K562 (cell line): ENCODE measurements at regions not wholly inside any gene's neighbourhood (a gene's known extent, or its start where the extent isn't known, plus 50 kb on each side); places are given as distances from the start of the nearest gene placed in this dataset.

Experiments used
- EZH2 ChIP-seq: IDR thresholded peaks from 2 replicates; pipeline ENCODE4 v1.6.1; 2012; ENCODE audit warnings: low read depth, mild to moderate bottlenecking, inconsistent platforms, low read length, borderline replicate concordance
- PHF8 ChIP-seq: fragments of 200-600 bp; sonication (generic); IDR thresholded peaks from 2 replicates; pipeline ENCODE4 v1.6.1; 2012; ENCODE audit warnings: mixed run types, mild to moderate bottlenecking, inconsistent platforms, low read length, moderate library complexity, borderline replicate concordance
- POLR2AphosphoS5 ChIP-seq: IDR thresholded peaks from 2 replicates; pipeline ENCODE4 v1.6.1; 2011; ENCODE audit warnings: mild to moderate bottlenecking, low read depth, low read length, moderate library complexity; ENCODE audit not compliant: control insufficient read depth, insufficient read depth

DNA sequence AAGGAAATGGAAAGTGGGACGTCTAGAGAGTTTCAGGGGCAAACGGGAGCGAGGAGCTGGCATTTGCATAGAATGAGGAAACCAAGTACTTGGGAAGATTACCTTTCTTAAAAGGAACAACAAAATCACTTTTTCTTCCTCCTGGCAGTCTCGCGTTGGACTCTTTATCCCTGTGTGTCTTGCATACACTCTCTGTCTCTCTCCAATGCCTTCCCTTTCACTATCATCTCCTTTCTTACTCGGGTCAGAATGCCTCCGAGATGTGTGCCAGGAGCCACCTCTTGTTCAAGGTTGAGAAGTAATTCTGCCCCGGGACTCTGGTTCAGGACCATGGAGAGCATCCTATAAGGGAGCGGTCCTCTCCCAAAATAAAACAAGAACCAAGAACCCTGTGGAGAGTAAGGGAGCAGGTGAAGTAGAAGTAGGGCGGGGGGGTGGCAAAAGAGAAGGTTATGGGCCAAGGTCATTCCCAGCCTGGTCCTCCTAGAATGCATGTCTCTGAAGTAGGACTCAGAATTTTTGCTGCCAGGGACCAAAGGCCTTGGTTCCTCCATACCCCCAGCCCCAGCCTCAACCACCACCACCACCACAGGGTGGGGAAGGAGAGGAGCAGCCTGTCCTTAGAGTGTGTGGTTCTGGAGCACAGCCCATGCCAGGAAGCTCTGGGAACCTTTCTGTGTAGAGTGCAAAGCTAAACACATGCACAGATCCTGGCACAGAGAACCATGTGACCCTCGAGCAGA lies 72.1 kb upstream of the ARAP3 start:
- TF ChIP-seq POLR2AphosphoS5 (no peak), PHF8 (no peak), EZH2 (no peak)
